Duodenal mucosa (tissue), 2 donors: ENCODE measurements at regions not wholly inside any gene's neighbourhood (a gene's known extent, or its start where the extent isn't known, plus 50 kb on each side); places are given as distances from the start of the nearest gene placed in this dataset.
"Not testable (repeated sequence)": the region's sequence is repeated elsewhere in the genome, so short reads cannot be mapped to it uniquely, and the experiment has no call there.

Source experiments
- H3K27ac ChIP-seq: one replicate; pipeline ENCODE4 v1.7.0; 2013; ENCODE audit warnings: low read depth, low read length
- H3K27me3 ChIP-seq, 2 donors: one replicate each; pipeline ENCODE4 v1.7.0; 2013; ENCODE audit warnings: low read length in 2 of 2, control low read depth in 1 of 2; ENCODE audit not compliant: insufficient read depth in 2 of 2, control insufficient read depth in 1 of 2
- H3K36me3 ChIP-seq, 2 donors: one replicate each; pipeline ENCODE4 v1.7.0; 2013; ENCODE audit warnings: low read length in 2 of 2, control low read depth in 1 of 2; ENCODE audit not compliant: insufficient read depth in 2 of 2, control insufficient read depth in 1 of 2
- H3K4me1 ChIP-seq, 2 donors: one replicate each; pipeline ENCODE4 v1.7.0; 2013; ENCODE audit warnings: low read length in 2 of 2, control low read depth in 1 of 2; ENCODE audit not compliant: insufficient read depth in 2 of 2, control insufficient read depth in 1 of 2
- H3K4me3 ChIP-seq, 2 donors: one replicate each; pipeline ENCODE4 v1.7.0; 2013; ENCODE audit warnings: low read length in 2 of 2, low read depth in 1 of 2
- H3K9ac ChIP-seq, 2 donors: one replicate each; pipeline ENCODE4 v1.7.0; 2013; ENCODE audit warnings: low read length in 2 of 2, low read depth in 1 of 2
- H3K9me3 ChIP-seq, 2 donors: one replicate each; pipeline ENCODE4 v1.7.0; 2013; ENCODE audit warnings: low read length in 2 of 2, control low read depth in 1 of 2; ENCODE audit not compliant: control insufficient read depth in 1 of 2

DNA sequence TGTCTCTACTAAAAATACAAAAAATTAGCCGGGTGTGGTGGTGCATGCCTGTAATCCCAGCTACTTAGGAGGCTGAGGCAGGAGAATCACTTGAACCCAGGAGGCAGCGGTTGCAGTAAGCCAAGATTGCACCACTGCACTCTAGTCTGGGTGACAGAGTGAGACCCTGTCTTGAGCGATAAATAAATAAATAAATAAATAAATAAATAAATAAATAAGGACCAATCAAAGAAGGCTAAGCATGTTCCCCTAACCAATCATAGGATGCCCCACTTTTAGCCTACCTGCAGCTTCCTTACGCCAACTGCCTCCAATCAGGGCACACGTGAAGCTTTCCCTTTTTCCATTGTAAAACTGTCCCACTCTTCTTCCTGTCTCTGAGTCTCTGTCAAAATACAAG is 74.2 kb upstream of the ELAC2 start:
- not testable (repeated sequence) for H3K36me3 ChIP-seq, H3K4me1 ChIP-seq, H3K9ac ChIP-seq, H3K27me3 ChIP-seq, H3K4me3 ChIP-seq, H3K9me3 ChIP-seq, H3K27ac ChIP-seq

DNA sequence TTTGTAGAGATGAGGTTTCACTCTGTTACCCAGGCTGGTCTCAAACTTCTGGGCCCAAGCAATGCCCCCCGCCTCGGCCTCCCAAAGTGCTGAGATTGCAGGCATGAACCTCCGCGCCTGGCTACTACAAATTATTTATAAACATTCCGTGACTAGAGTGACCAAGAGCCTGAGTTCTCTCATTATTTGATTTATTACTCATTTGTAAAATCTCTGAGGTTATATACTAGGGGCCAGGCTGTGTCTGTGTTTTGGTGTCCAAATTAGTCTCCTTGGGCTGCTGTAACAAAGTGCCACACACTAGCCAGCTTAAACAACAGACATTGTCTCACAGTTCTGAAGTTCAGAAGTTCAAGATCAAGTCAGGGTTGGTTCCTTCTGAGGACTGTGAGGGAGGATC is 70.8 kb upstream of the ELAC2 start:
- no peak overlapping the region for H3K27ac ChIP-seq
- H3K9me3 ChIP-seq, result no peaks in the 10 kb centered on the region
- no peaks in the 10 kb centered on the region for H3K4me1 ChIP-seq
- H3K4me3 ChIP-seq, result no peak overlapping the region
- no peaks in the 10 kb centered on the region for H3K27me3 ChIP-seq
- H3K9ac ChIP-seq, result no peak overlapping the region
- H3K36me3 ChIP-seq, result no peaks in the 10 kb centered on the region

DNA sequence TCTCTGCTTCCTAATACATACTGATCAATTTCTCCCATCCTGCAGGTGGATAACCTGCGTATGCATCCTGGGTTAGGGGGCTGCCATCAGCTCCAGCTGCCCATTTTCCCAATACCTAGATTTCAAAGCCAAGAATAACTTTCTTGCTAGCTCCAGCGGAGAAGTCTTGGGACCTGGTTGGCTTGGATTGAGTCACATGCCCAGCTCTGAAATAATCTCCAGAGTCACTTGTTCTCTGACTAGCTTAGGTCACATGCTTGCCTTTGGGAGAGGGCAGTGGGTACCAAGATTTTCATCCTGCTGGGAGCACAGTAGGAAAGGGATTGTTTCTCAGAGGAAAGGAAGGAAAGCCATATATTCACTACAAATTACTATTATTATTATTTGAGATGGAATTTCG is 70.0 kb upstream of the ELAC2 start:
- H3K27me3 ChIP-seq, result no peaks in the 10 kb centered on the region
- H3K36me3 ChIP-seq, result no peaks in the 10 kb centered on the region
- no peak overlapping the region for H3K27ac ChIP-seq
- no peaks in the 10 kb centered on the region for H3K9me3 ChIP-seq
- H3K9ac ChIP-seq, result no peak overlapping the region
- no peaks in the 10 kb centered on the region for H3K4me1 ChIP-seq
- no peak overlapping the region for H3K4me3 ChIP-seq

GRCh38 chr17:13086142-13086769 is 68.4 kb upstream of the ELAC2 start:
- Histone ChIP-seq H3K4me1 (no peaks in the 10 kb centered on the region), H3K9me3 (no peaks in the 10 kb centered on the region), H3K27ac (no peak overlapping the region), H3K9ac (no peak overlapping the region), H3K27me3 (no peaks in the 10 kb centered on the region), H3K4me3 (no peak overlapping the region), H3K36me3 (no peaks in the 10 kb centered on the region)

- H3K4me3 ChIP-seq, result no peak overlapping the region
- no peaks in the 10 kb centered on the region for H3K36me3 ChIP-seq
- H3K4me1 ChIP-seq, result no peaks in the 10 kb centered on the region
- H3K27ac ChIP-seq, result no peak overlapping the region
- H3K9me3 ChIP-seq, result no peaks in the 10 kb centered on the region
- H3K9ac ChIP-seq, result no peak overlapping the region
- no peaks in the 10 kb centered on the region for H3K27me3 ChIP-seq
Measured at GRCh38 chr17:13085578-13085977, 67.8 kb upstream of the ELAC2 start.

- Histone ChIP-seq H3K27ac (no peak overlapping the region), H3K4me1 (no peaks in the 10 kb centered on the region), H3K27me3 (no peaks in the 10 kb centered on the region), H3K9me3 (no peaks in the 10 kb centered on the region), H3K9ac (no peak overlapping the region), H3K36me3 (no peaks in the 10 kb centered on the region), H3K4me3 (no peak overlapping the region)
Measured at GRCh38 chr17:13084420-13084819, 66.6 kb upstream of the ELAC2 start.

DNA sequence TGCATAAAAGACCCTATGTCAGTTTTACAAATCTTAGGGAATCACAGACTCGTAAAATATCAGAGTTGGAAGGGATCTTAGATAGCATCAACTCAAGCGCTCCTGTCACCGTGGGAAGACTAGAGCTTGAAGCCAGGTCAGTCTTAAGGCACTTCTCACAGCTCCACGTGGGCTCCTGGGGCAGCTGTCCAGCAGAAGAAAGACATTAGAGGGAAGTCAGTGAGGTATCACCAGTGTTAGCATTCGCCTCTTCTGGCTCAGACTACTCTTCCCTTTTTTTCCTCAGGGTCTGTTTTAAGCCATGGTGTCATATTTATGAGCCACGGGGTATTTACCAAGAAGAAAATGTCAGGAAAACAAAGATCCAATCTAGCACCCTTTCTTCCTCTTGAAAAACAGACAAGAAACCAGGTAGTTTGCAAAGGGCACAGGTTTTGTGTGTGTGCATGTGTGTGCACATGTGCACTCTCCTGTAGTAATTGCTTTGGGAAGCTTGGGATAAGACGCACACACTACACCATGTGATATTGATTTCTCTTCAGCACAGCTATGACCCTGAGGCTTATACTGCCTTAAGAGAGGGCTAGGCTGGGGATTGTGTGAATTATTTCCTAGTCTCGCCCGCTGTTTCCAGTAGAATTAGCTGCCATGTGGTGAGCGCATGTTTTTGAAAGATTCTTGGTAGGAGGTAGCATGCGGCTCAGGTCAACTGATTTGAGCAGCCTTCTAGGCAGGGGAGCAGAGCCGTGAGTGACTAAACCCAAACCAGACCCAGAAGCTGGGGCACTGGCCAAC is 61.0 kb upstream of the ELAC2 start:
- H3K9me3 ChIP-seq, result no peaks in the 10 kb centered on the region
- no peaks in the 10 kb centered on the region for H3K36me3 ChIP-seq
- H3K4me1 ChIP-seq, result no peaks in the 10 kb centered on the region
- H3K4me3 ChIP-seq, result no peak overlapping the region
- H3K27me3 ChIP-seq, result no peaks in the 10 kb centered on the region
- H3K9ac ChIP-seq, result no peak overlapping the region
- H3K27ac ChIP-seq, result no peak overlapping the region

- no peak overlapping the region for H3K9ac ChIP-seq
- H3K27me3 ChIP-seq, result no peaks in the 10 kb centered on the region
- H3K9me3 ChIP-seq, result no peaks in the 10 kb centered on the region
- no peak overlapping the region for H3K27ac ChIP-seq
- no peak overlapping the region for H3K4me3 ChIP-seq
- no peaks in the 10 kb centered on the region for H3K4me1 ChIP-seq
- H3K36me3 ChIP-seq, result no peaks in the 10 kb centered on the region
Measured at GRCh38 chr17:13076905-13077304, 59.1 kb upstream of the ELAC2 start.

GRCh38 chr17:13074026-13074425 is 56.2 kb upstream of the ELAC2 start:
- Histone ChIP-seq H3K4me3 (no peak overlapping the region), H3K9me3 (no peaks in the 10 kb centered on the region), H3K27me3 (no peaks in the 10 kb centered on the region), H3K4me1 (no peaks in the 10 kb centered on the region), H3K36me3 (no peaks in the 10 kb centered on the region), H3K27ac (no peak overlapping the region), H3K9ac (no peak overlapping the region)

DNA sequence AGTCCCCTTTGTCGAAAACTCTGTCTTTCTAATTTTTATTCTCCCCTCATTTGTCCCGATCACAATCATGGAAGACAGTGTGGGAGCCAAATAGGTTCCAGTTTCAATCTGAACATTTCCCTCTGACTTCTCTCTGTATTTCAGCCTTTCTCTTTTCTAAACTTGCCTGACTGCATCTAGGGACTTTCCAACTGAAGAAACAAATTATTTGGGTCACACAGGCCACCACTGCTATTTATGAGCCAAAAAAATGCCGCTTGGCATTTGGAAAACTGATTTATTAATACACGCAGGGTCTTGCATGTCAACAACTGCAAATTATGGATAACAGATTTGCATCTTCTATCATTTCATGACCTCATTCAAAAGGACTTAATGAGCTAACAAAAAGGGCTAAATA is 55.2 kb upstream of the ELAC2 start:
- no peak overlapping the region for H3K27ac ChIP-seq
- no peaks in the 10 kb centered on the region for H3K4me1 ChIP-seq

More for the DNA sequence above, 55.2 kb upstream of the ELAC2 start:
- no peak overlapping the region for H3K9ac ChIP-seq
- no peaks in the 10 kb centered on the region for H3K36me3 ChIP-seq
- no peaks in the 10 kb centered on the region for H3K27me3 ChIP-seq
- H3K9me3 ChIP-seq, result peaks cover 0 to under 1% of the 10 kb centered on the region in 2 donors
- H3K4me3 ChIP-seq, result no peak overlapping the region
